HCEC 1CT (cell line): ENCODE measurements at regions not wholly inside any gene's neighbourhood (a gene's known extent, or its start where the extent isn't known, plus 50 kb on each side); places are given as distances from the start of the nearest gene placed in this dataset.
A peak's percentile ranks its signal among the peaks of the same experiment; 100 is the strongest.

Experiments
- DNase-seq: peaks from one replicate; pipeline ENCODE4 v3.0.0-alpha.2; 2017

DNA sequence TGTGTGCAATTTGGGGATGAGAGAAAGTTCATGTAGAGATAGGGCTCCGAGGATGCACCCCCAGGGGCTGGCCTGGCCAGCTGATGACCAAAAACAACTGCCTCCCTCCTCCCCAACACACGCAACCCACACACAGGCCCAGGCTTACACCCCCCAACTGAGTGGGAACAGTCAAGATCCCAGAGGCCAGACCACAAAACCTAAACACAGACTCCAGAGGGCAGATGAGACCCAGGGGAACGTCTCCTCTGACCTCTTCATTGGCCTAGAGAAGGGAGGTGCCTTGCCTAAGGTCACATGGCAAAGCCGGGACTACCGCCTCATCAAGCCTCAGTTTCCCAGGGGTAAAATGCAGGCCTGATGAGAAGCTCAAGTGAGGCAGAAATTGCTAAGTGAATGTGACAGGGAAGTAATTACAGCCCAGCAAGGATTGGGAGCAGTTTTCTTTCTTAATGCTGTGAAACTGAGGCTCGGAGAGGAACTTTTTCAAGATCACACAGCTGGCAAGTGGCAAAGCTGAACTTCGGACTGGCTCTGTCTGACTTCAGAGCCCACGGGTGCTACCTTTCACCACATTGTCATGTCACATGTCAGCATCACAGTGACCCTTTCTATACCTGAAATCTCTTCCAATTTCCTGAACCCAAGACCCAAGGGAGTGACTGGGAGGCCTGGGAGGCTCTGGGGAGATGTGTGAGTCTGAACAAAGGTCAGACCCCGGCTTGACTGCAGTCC, 69.9 kb upstream of the WNT11 start:
- DNase-seq = no peak

- DNase-seq = no peak
These were observed 69.1 kb upstream of the WNT11 start for GRCh38 chr11:76275446-76275845.

- no peak for DNase-seq
These were observed 64.8 kb upstream of the WNT11 start for GRCh38 chr11:76271068-76271467.

GRCh38 chr11:76270389-76270788, 64.1 kb upstream of the WNT11 start:
- no peak for DNase-seq

GRCh38 chr11:76269661-76270261, 63.5 kb upstream of the WNT11 start:
- DNase-seq = no peak

DNA sequence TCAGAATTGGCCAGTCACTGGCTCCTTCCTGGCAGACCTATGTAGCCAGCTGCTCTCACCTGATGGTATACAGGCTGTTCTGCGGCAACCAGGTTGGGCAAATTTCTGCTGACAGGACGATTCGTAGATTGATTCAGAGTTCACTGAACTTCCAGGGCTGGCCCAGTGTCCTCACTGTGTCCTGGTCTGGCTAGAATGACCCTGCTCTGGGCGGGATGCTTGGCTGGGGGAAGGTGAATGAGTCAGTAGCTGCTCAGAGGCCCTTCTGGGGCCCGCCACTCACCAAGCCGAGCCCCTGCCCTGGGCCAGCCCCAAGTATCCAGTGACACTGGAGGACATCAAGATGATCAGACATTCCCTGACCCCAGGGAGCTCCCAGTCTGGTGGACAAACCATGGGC, 62.9 kb upstream of the WNT11 start:
- DNase-seq = no peak

GRCh38 chr11:76268498-76268897, 62.2 kb upstream of the WNT11 start:
- DNase-seq = no peak

- DNase-seq = no peak
These were observed 61.3 kb upstream of the WNT11 start for GRCh38 chr11:76267556-76267955.

DNA sequence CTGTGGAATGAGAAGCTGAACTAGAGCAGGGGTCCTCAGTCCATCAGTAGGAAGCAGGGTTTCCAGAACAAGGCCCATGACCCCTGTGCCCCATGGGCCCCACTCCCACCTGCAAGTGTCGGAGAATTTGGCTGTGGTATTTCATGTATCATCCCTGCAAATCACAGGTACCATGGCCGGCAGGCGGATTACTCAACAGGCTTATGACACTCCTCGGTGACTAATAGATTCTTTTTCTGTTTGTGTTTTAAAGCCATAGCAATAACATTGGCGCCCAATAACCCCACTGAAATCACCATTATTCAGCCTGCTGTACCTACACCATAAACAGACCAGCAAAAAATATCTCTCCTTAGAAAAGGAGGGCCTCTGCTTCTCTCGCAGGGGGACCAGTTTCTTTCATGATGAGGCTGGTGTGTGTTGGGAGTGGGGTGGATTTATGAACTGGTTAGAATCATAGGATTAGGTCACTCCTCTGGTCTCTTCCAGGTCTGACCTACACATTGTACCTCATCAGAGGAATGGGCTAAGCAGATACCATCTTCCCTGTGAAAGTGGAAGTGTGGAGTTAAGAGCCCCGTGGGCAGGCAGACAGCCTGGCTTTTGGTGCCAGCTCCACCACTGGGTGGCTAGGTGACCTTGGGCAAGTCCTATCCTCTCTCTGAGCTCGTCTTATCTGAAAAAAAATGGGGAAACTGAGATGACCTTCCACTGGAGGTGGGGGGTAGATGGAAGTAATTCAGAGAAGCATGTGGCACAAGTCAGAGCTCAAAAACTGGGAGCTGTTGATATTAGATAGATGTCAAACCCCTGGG, 60.2 kb upstream of the WNT11 start:
- peak; percentile 82 for DNase-seq

- no peak for DNase-seq
These were observed 59.5 kb upstream of the WNT11 start for GRCh38 chr11:76265771-76266241.

GRCh38 chr11:76263657-76264056, 57.4 kb upstream of the WNT11 start:
- no peak for DNase-seq

GRCh38 chr11:76263166-76263565, 56.9 kb upstream of the WNT11 start:
- DNase-seq = no peak

DNA sequence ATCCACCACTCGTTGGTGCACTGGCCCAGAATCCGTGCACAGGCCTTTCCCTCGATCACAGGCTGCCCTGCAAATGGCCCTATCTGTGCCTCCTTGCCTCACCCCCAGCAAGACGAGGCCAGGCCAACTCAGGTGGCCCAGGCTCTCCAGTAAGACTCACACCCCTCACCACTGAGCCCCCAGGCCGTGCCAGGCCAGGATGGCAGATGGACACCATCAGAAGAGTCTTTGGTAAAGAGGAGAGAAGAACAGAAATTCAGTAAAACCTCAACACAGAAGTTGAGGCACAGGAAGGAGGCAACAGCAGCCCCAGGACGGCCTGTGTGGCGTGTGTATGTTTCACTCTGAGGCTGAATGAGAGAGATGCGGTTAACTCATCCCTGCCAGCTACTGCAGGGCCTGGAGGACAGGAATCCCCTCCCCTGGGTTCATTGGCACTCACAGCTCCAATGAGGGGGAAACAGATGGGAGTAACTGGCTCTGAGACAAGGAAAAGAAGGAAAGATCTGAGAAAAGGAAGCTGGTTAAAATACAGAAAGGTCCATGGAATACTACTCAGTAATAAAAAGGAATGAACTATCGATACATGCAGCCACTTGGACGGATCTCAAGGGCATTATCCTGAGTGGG, 54.1 kb upstream of the WNT11 start:
- DNase-seq = no peak

GRCh38 chr11:76259299-76259908, 53.1 kb upstream of the WNT11 start:
- no peak for DNase-seq

- no peak for DNase-seq
These were observed 50.9 kb upstream of the WNT11 start for GRCh38 chr11:76257074-76257719.

DNA sequence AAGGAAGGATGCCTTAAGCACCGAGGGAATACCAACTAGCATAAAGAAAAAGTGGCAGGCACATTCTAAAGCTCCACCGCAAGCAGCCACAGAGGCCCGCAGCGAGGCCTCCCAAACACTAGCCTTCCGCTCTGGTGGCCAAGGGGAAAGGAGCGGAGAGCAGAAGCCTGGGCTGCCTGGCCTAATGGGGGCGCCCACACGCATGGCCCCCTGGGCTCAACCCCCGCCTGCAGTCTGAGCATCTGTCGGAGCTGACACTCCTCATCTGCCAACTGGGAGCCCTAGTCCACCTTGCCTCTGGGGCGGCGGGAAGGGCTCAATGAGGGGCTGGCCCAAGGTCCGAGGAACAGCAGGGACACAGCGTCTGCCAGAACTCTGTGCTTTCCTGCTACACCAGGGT, 50.1 kb upstream of the WNT11 start:
- DNase-seq = no peak
